ENCODE measurements at regions not wholly inside any gene's neighbourhood (a gene's known extent, or its start where the extent isn't known, plus 50 kb on each side); places are given as distances from the start of the nearest gene placed in this dataset.
"Not testable (repeated sequence)": the region's sequence is repeated elsewhere in the genome, so short reads cannot be mapped to it uniquely, and the experiment has no call there.

- DNase-seq (ENCODE audit: extremely low spot score, insufficient read length, low read depth) (no peak), FAIRE-seq (no peak)
Measured at GRCh38 chr12:84508851-84509260, 403.7 kb downstream of the SLC6A15 start.

GRCh38 chr12:84507956-84508850, 404.4 kb downstream of the SLC6A15 start:
- DNase-seq (ENCODE audit: extremely low spot score, insufficient read length, low read depth), result no peak
- FAIRE-seq, result no peak

- FAIRE-seq (no peak), DNase-seq (ENCODE audit: extremely low spot score, insufficient read length, low read depth) (no peak)
Measured at GRCh38 chr12:84506282-84506681, 406.3 kb downstream of the SLC6A15 start.

- FAIRE-seq (no peak), DNase-seq (ENCODE audit: extremely low spot score, insufficient read length, low read depth) (peak; percentile 0)
Measured at GRCh38 chr12:84502907-84503787, 409.5 kb downstream of the SLC6A15 start.

GRCh38 chr12:84502180-84502860, 410.3 kb downstream of the SLC6A15 start:
- DNase-seq (ENCODE audit: extremely low spot score, insufficient read length, low read depth) (no peak), FAIRE-seq (no peak)

- FAIRE-seq (no peak), DNase-seq (ENCODE audit: extremely low spot score, insufficient read length, low read depth) (no peak)
Measured at GRCh38 chr12:84497819-84498218, 414.8 kb downstream of the SLC6A15 start.

GRCh38 chr12:84495711-84496110, 416.9 kb downstream of the SLC6A15 start:
- DNase-seq (ENCODE audit: extremely low spot score, insufficient read length, low read depth) (no peak), FAIRE-seq (no peak)

- no peak for FAIRE-seq
Measured at GRCh38 chr12:84492351-84492883, 420.2 kb downstream of the SLC6A15 start.

GRCh38 chr12:84484798-84485197, 427.8 kb downstream of the SLC6A15 start:
- DNase-seq (ENCODE audit: extremely low spot score, insufficient read length, low read depth), result no peak

More at GRCh38 chr12:84492351-84492883, 420.2 kb downstream of the SLC6A15 start:
- no peak for DNase-seq (ENCODE audit: extremely low spot score, insufficient read length, low read depth)

GRCh38 chr12:84480803-84481202, 431.8 kb downstream of the SLC6A15 start:
- no peak for FAIRE-seq

More at GRCh38 chr12:84484798-84485197, 427.8 kb downstream of the SLC6A15 start:
- FAIRE-seq, result no peak

GRCh38 chr12:84470361-84470760, 442.2 kb downstream of the SLC6A15 start:
- no peak for FAIRE-seq
- DNase-seq (ENCODE audit: extremely low spot score, insufficient read length, low read depth), result no peak

More at GRCh38 chr12:84480803-84481202, 431.8 kb downstream of the SLC6A15 start:
- no peak for DNase-seq (ENCODE audit: extremely low spot score, insufficient read length, low read depth)

GRCh38 chr12:84464616-84465015, 448.0 kb downstream of the SLC6A15 start:
- no peak for DNase-seq (ENCODE audit: extremely low spot score, insufficient read length, low read depth)
- no peak for FAIRE-seq

- DNase-seq (ENCODE audit: extremely low spot score, insufficient read length, low read depth) (no peak), FAIRE-seq (no peak)
Measured at GRCh38 chr12:84463741-84464495, 448.7 kb downstream of the SLC6A15 start.

GRCh38 chr12:84455598-84455997, 457.0 kb downstream of the SLC6A15 start:
- FAIRE-seq (no peak), DNase-seq (ENCODE audit: extremely low spot score, insufficient read length, low read depth) (no peak)

- FAIRE-seq; DNase-seq (ENCODE audit: extremely low spot score, insufficient read length, low read depth): not testable (repeated sequence)
Measured at GRCh38 chr12:84446478-84446877, 466.1 kb downstream of the SLC6A15 start.

GRCh38 chr12:84436134-84436533, 476.5 kb downstream of the SLC6A15 start:
- no peak for FAIRE-seq
- DNase-seq (ENCODE audit: extremely low spot score, insufficient read length, low read depth), result no peak

GRCh38 chr12:84435682-84436081, 476.9 kb downstream of the SLC6A15 start:
- no peak for DNase-seq (ENCODE audit: extremely low spot score, insufficient read length, low read depth)
- no peak for FAIRE-seq

- FAIRE-seq (no peak), DNase-seq (ENCODE audit: extremely low spot score, insufficient read length, low read depth) (no peak)
Measured at GRCh38 chr12:84422340-84422739, 490.3 kb downstream of the SLC6A15 start.

- no peak for FAIRE-seq
- no peak for DNase-seq (ENCODE audit: extremely low spot score, insufficient read length, low read depth)
Measured at GRCh38 chr12:84421103-84421502, 491.5 kb downstream of the SLC6A15 start.

All from GM18507 (cell line).